Neutrophil (primary cell): ENCODE measurements at regions not wholly inside any gene's neighbourhood (a gene's known extent, or its start where the extent isn't known, plus 50 kb on each side); places are given as distances from the start of the nearest gene placed in this dataset.

Source experiments
- H3K27ac ChIP-seq: fragments of 200-600 bp; sonication (generic); 2 replicates; pipeline ENCODE4 v1.5.1; 2016; ENCODE audit warnings: mild to moderate bottlenecking, moderate library complexity
- H3K27me3 ChIP-seq: fragments of 200-600 bp; sonication (generic); 2 replicates; pipeline ENCODE4 v1.6.0; 2016; ENCODE audit warnings: mild to moderate bottlenecking
- H3K36me3 ChIP-seq: fragments of 200-600 bp; sonication (generic); 2 replicates; pipeline ENCODE4 v1.5.1; 2017
- H3K4me1 ChIP-seq, 2 experiments: fragments of 200-600 bp in 1 of 2; sonication (generic) in 1 of 2; 1 replicate in 1 of 2; 2 replicates in 1 of 2; pipeline versions ENCODE4 v1.5.1 to v1.6.1; 2013 to 2016; ENCODE audit warnings: low read depth in 1 of 2, low read length in 1 of 2, mild to moderate bottlenecking in 1 of 2, moderate library complexity in 1 of 2; ENCODE audit not compliant: control insufficient read depth in 1 of 2, insufficient read depth in 1 of 2
- H3K4me3 ChIP-seq, 2 experiments: fragments of 200-600 bp in 1 of 2; sonication (generic) in 1 of 2; 1 replicate in 1 of 2; 2 replicates in 1 of 2; pipeline ENCODE4 v1.5.1; 2013 to 2016; ENCODE audit warnings: low read depth in 1 of 2, low read length in 1 of 2, mild to moderate bottlenecking in 1 of 2, moderate library complexity in 1 of 2
- H3K9me3 ChIP-seq: fragments of 200-600 bp; sonication (generic); 2 replicates; pipeline ENCODE4 v1.5.1; 2016
- TF ChIP-seq, protein P1 (sequence below): fragments of 200-600 bp; sonication (generic); IDR thresholded peaks from 2 replicates; pipeline ENCODE4 v1.5.1; 2016; ENCODE audit warnings: antibody characterized with exemption

DNA sequence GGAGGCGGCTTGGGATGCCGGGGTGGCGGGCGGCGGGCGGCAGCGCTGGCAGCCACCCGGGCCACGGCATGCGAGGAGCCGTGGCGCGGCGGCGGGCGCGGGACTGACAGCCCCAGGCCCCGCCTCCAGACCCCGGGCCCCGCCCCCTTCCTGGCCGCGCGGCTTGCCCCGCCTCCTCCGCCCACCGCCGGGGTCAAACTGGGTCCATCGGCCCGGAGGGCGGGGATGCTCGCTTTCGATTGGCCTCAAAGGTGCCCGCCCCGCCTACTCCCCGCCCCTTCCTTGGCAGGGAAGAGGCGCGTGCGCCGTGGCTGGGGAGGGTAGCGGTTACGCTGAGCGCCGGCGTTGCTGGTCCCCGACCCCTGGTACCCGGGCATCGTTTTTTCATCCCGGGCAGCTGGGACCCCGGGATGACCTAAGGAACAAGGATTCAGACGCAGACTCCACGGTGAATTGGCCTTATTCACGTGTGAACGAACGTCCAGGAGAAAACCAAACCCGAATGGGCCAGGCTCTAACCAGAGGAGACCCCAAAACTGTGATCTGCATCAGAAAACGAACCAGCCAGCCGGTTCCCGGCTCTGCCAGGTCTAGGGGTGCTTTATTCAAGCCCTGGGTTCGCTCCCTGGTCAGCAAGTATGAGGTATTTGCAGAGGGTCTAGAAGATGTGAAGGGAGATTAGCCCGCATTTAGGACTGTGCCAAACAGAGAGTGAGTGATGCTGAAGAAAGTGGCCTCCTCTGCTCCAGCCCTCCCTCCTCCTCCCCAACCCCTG is 117.2 kb upstream of the GUCA2B start:
- H3K4me1 ChIP-seq, result peaks cover 12 to 14% of the 10 kb centered on the region in 2 experiments
- H3K9me3 ChIP-seq, result no peaks in the 10 kb centered on the region
- H3K4me3 ChIP-seq, result peak overlapping the region; percentile 44 to 66
- no peak overlapping the region for H3K27ac ChIP-seq
- TF ChIP-seq, protein P1, sequence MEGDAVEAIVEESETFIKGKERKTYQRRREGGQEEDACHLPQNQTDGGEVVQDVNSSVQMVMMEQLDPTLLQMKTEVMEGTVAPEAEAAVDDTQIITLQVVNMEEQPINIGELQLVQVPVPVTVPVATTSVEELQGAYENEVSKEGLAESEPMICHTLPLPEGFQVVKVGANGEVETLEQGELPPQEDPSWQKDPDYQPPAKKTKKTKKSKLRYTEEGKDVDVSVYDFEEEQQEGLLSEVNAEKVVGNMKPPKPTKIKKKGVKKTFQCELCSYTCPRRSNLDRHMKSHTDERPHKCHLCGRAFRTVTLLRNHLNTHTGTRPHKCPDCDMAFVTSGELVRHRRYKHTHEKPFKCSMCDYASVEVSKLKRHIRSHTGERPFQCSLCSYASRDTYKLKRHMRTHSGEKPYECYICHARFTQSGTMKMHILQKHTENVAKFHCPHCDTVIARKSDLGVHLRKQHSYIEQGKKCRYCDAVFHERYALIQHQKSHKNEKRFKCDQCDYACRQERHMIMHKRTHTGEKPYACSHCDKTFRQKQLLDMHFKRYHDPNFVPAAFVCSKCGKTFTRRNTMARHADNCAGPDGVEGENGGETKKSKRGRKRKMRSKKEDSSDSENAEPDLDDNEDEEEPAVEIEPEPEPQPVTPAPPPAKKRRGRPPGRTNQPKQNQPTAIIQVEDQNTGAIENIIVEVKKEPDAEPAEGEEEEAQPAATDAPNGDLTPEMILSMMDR, result no peak
- no peaks in the 10 kb centered on the region for H3K36me3 ChIP-seq
- H3K27me3 ChIP-seq, result peaks cover 47% of the 10 kb centered on the region

DNA sequence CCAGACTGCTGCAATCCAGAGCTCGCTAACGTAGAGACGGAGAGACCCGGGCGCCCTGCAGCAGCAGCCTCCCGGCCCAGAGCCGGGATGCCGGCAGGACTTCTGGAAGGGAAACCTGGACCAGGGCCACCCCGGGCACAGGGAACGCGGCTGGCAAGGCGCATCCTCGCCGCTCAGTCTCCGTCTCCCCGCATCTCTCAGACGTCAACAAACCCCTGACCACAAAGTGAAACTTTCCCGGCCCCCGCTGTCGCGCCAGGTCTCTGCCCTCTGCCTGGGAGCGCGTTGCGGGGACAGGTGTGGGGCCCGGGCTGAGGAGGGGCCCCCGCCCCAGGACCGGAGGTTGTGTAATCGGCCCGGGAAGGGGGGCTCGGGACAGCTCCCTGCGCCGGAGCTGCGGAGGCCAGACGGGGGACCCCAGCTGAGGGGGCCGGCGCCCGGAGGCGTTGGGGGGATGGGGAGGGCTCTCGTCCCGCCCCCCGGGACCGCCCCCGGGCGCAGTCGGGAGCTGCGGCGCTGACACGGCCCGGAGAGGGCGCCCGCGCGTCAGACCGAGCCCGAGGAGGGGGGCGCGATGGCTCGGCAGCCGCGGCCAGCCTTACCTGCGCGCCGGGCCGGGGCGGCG is 116.6 kb upstream of the HIVEP3 start:
- H3K27ac ChIP-seq, result no peak overlapping the region
- H3K4me1 ChIP-seq, result peaks cover 12 to 14% of the 10 kb centered on the region in 2 experiments
- H3K9me3 ChIP-seq, result no peaks in the 10 kb centered on the region
- TF ChIP-seq, protein P1, result no peak
- no peaks in the 10 kb centered on the region for H3K36me3 ChIP-seq
- peak overlapping the region; percentile 66 to 80 for H3K4me3 ChIP-seq
- H3K27me3 ChIP-seq, result peaks cover 47% of the 10 kb centered on the region

DNA sequence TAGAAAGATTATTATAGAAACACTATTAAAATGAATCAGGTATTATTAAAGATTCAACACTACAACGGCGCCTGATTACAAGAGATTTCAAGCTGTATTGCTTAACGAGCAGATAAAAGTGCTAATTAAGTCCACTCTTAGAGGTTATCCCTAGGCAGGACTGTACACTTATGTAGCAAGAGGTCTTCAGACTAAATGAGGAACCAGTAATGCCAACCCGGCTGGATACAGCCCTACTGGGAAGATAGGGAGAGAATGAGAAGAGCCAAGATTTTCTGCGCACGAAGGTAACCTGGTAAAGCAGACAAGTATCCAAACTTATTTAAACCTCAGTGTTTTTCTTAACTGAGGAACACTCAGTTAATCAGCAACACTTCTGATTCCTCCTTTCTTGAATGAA is 115.7 kb upstream of the HIVEP3 start:
- peaks cover 47% of the 10 kb centered on the region for H3K27me3 ChIP-seq
- no peak overlapping the region for H3K27ac ChIP-seq
- TF ChIP-seq, protein P1, result no peak
- H3K9me3 ChIP-seq, result no peaks in the 10 kb centered on the region
- peak overlapping the region in 1 of 2 experiments; percentile 80 for H3K4me3 ChIP-seq
- H3K36me3 ChIP-seq, result no peaks in the 10 kb centered on the region
- peaks cover 12 to 14% of the 10 kb centered on the region in 2 experiments for H3K4me1 ChIP-seq

DNA sequence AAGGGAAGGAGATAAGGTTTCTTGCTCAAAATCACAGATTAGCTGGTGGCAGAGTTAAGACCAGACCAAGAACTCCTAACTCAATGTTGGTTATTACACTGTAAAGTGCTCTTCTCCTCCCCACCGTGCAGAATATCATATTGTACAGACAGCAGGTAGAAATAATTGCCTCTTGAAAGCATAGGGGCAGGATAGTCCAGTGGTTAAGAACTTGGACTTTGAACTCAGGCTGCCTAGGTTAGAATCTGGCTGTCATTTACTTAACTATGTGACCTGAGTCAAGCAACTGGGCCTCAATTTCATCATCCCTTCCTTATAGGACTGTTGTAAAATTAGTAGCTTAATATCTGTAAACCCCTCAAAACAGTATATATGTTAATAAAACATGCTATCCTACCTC is 114.9 kb upstream of the HIVEP3 start:
- Histone ChIP-seq H3K9me3 (no peaks in the 10 kb centered on the region), H3K27ac (no peak overlapping the region), H3K36me3 (no peaks in the 10 kb centered on the region), H3K27me3 (peaks cover 47% of the 10 kb centered on the region), H3K4me3 (no peak overlapping the region), H3K4me1 (peaks cover 12 to 14% of the 10 kb centered on the region in 2 experiments)
- TF ChIP-seq, protein P1, result no peak

DNA sequence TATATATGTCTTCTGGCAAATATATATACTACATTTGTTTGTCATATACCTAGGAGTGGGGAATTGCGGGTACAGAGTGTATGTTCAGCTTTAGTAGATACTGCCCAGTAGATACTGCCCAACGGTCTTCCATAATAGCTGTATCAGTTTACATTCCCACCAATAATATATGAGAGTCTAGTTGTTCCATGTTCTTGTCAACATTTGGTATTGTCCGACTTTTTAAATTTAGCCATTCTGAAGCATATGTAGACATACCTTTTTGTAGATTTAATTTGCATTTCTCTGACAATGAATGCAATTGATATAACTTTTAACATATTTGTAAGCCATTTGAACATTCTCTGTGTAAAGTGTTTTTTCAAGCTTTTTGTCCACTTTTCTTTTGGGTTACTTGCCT is 99.0 kb upstream of the HIVEP3 start:
- Histone ChIP-seq H3K9me3 (no peaks in the 10 kb centered on the region), H3K27me3 (no peaks in the 10 kb centered on the region), H3K36me3 (no peaks in the 10 kb centered on the region), H3K4me1 (no peaks in the 10 kb centered on the region), H3K4me3 (no peak overlapping the region), H3K27ac (no peak overlapping the region)
- TF ChIP-seq, protein P1, result no peak
